ENCODE measurements at regions not wholly inside any gene's neighbourhood (a gene's known extent, or its start where the extent isn't known, plus 50 kb on each side); places are given as distances from the start of the nearest gene placed in this dataset.

DNA sequence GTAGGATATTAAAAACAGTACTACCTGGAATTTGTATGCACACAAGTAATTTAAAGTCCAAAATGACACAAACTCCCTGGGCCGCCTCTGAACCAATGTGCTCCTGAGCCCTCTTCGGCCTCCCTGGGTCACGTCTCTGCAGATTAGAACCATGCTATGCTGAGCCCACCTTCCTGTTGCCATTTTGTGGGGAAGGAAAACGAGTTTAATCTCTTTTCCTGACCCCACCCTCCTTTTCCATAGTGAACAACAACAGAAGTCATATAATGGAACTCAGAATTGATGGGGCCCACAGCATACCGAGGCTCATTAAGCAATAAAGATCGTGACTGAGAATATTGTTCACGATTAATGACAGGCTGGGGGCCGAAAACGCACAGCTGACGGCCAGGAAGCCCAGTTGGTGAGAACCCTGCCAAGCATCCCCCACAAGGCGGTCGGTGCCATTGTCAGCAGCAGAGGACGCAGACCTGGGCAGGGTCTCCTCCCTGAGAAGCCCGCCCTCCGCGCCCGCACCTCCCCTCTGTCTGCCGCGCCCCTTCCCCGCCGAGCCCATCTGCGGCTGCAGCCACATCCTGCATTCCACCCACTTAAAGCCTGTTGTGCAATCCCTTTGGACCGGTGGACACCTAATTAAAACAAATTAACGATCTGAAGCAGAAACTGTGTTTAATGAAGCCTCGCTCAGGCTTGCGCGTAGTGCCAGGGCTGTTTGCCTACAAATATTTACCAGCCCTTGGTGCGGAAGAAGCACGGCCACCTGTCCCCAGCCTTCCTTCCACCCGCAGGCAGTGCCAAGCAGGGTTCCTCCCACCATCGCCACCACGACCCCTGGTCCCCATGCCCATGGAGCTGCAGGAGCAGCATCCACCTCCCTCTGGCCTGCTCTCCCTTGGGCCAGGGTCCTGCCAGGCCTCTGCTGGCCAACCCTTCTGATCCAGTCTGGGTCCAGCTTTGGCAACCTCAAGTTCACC lies 68.1 kb downstream of the DLL1 start:
- peak overlapping the region; percentile 26 for H2AFZ ChIP-seq (ENCODE audit: insufficient read depth, low read depth, low read length, poor library complexity, severe bottlenecking)
- H3K27ac Mint-ChIP-seq = peak overlapping the region in 1 of 7 donors; percentile 36
- DNase-seq = no peak

DNA sequence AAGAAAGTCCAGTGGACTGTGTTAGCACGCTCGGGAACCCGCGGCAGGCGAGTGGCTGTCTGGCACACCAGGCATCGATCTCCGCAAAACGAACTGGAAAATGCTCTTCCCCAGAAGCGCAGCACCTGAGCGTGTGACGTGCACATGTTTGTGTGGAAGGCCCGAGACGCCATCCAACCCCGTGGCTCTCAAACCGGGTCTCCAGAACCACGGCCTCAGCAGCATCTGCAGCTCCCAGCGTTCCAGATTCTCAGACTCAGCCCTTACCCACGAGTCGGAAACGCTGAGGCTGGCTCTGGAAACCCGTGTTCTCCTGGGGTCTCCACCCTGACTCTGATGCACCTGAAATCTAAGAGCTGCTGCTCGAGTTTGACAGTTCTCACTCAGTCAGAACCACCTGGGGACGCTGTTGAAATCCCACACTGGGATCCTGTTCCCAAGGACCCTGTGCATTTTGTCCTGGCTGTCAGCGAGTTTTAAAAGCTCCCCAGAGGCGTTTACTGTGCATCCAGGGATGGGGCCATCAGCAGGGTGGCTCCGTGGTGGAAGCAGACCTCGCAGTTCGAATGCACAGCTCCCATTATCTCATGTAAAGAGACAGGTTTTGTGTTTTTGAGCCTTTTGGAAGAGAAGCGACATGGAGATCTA lies 69.0 kb downstream of the DLL1 start:
- no peak for DNase-seq
- WGBS (ENCODE audit: insufficient coverage) = 93% methylated on average over 28 of the region's 29 CpGs
- no peaks in the 10 kb centered on the region for H3K36me3 Mint-ChIP-seq
- Histone ChIP-seq H3K27ac (ENCODE audit: low read depth in 1 of 2, low read length in 2 of 2) (no peak overlapping the region), H3K79me2 (ENCODE audit: insufficient read depth, low read length) (no peaks in the 10 kb centered on the region), H3K36me3 (replicated peaks in 1 of 2; ENCODE audit: control insufficient read depth in 1 of 2, insufficient read depth in 2 of 2, low read length in 2 of 2) (no peaks in the 10 kb centered on the region), H4K20me1 (ENCODE audit: insufficient read depth, low read length) (no peaks in the 10 kb centered on the region), H3K9me3 (replicated peaks in 1 of 2; ENCODE audit: control insufficient read depth in 1 of 2, insufficient read depth in 1 of 2, low read length in 2 of 2) (no peaks in the 10 kb centered on the region), H2AFZ (ENCODE audit: insufficient read depth, low read depth, low read length, poor library complexity, severe bottlenecking) (no peak overlapping the region), H3K4me1 (ENCODE audit: control insufficient read depth in 1 of 2, insufficient read depth in 2 of 2, low read length in 2 of 2) (peaks cover 26 to 35% of the 10 kb centered on the region in 2 donors), H3K4me3 (replicated peaks in 1 of 3; ENCODE audit: low read depth in 2 of 3, low read length in 3 of 3) (no peak overlapping the region), H3K27me3 (ENCODE audit: control insufficient read depth in 2 of 2, insufficient read depth in 2 of 2, low read length in 2 of 2) (peaks cover 0 to 12% of the 10 kb centered on the region in 2 donors), H3K9ac (ENCODE audit: insufficient read depth, low read length, poor library complexity, severe bottlenecking) (no peak overlapping the region), H3K4me2 (replicated peaks; ENCODE audit: extremely low read depth, low read length, poor library complexity, severe bottlenecking) (no peak overlapping the region)
- H3K4me1 Mint-ChIP-seq = peaks cover 44% of the 10 kb centered on the region
- H3K27ac Mint-ChIP-seq = peak overlapping the region in 2 of 7 donors; percentile 8 to 36
- H3K27me3 Mint-ChIP-seq (ENCODE audit: low read depth in 3 of 3) = peaks cover 2 to 34% (median 22%) of the 10 kb centered on the region in 3 donors
- peak overlapping the region in 1 of 2 donors; percentile 74 for H3K4me3 Mint-ChIP-seq
- TF ChIP-seq, protein P1, sequence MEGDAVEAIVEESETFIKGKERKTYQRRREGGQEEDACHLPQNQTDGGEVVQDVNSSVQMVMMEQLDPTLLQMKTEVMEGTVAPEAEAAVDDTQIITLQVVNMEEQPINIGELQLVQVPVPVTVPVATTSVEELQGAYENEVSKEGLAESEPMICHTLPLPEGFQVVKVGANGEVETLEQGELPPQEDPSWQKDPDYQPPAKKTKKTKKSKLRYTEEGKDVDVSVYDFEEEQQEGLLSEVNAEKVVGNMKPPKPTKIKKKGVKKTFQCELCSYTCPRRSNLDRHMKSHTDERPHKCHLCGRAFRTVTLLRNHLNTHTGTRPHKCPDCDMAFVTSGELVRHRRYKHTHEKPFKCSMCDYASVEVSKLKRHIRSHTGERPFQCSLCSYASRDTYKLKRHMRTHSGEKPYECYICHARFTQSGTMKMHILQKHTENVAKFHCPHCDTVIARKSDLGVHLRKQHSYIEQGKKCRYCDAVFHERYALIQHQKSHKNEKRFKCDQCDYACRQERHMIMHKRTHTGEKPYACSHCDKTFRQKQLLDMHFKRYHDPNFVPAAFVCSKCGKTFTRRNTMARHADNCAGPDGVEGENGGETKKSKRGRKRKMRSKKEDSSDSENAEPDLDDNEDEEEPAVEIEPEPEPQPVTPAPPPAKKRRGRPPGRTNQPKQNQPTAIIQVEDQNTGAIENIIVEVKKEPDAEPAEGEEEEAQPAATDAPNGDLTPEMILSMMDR (IDR thresholded peaks at IDR 0.05) = no peak
- H3K9me3 Mint-ChIP-seq = peaks cover 0 to 3% (median 0%) of the 10 kb centered on the region in 7 donors
- intact Hi-C loops (cut with micrococcal nuclease) = no loop called here

More for the DNA sequence above, 68.1 kb downstream of the DLL1 start:
- 26% methylated on average over 28 of the region's 32 CpGs for WGBS (ENCODE audit: insufficient coverage)
- Histone ChIP-seq H3K4me3 (replicated peaks in 1 of 3; ENCODE audit: low read depth in 2 of 3, low read length in 3 of 3) (peak overlapping the region in 1 of 3 experiments; percentile 44), H3K27ac (ENCODE audit: low read depth in 1 of 2, low read length in 2 of 2) (no peak overlapping the region), H4K20me1 (ENCODE audit: insufficient read depth, low read length) (no peaks in the 10 kb centered on the region), H3K9ac (ENCODE audit: insufficient read depth, low read length, poor library complexity, severe bottlenecking) (no peak overlapping the region), H3K9me3 (replicated peaks in 1 of 2; ENCODE audit: control insufficient read depth in 1 of 2, insufficient read depth in 1 of 2, low read length in 2 of 2) (no peaks in the 10 kb centered on the region), H3K4me2 (replicated peaks; ENCODE audit: extremely low read depth, low read length, poor library complexity, severe bottlenecking) (peak overlapping the region; percentile 53), H3K79me2 (ENCODE audit: insufficient read depth, low read length) (no peaks in the 10 kb centered on the region), H3K27me3 (ENCODE audit: control insufficient read depth in 2 of 2, insufficient read depth in 2 of 2, low read length in 2 of 2) (peaks cover 0 to 12% of the 10 kb centered on the region in 2 donors), H3K36me3 (replicated peaks in 1 of 2; ENCODE audit: control insufficient read depth in 1 of 2, insufficient read depth in 2 of 2, low read length in 2 of 2) (no peaks in the 10 kb centered on the region), H3K4me1 (ENCODE audit: control insufficient read depth in 1 of 2, insufficient read depth in 2 of 2, low read length in 2 of 2) (peaks cover 26 to 35% of the 10 kb centered on the region in 2 donors)
- Mint-ChIP-seq H3K4me3 (peak overlapping the region in 1 of 2 donors; percentile 74), H3K4me1 (peaks cover 44% of the 10 kb centered on the region), H3K9me3 (peaks cover 0 to 3% (median 0%) of the 10 kb centered on the region in 7 donors), H3K36me3 (no peaks in the 10 kb centered on the region), H3K27me3 (ENCODE audit: low read depth in 3 of 3) (peaks cover 2 to 37% (median 22%) of the 10 kb centered on the region in 3 donors)
- TF ChIP-seq, protein P1 (IDR thresholded peaks at IDR 0.05) = no peak
- intact Hi-C loops (cut with micrococcal nuclease) = no loop called here

Measured in CD14-positive monocyte (primary cell).